Upper lobe of right lung (tissue), 1 donor: ENCODE measurements at regions not wholly inside any gene's neighbourhood (a gene's known extent, or its start where the extent isn't known, plus 50 kb on each side); places are given as distances from the start of the nearest gene placed in this dataset.

Experiments used
- ATAC-seq: fragments of 200-7000 bp; cut with Tn5 transposase; one replicate; pipeline ENCODE4 v1.9.1; 2020; ENCODE audit warnings: mild to moderate bottlenecking, moderate library complexity
- DNase-seq: peaks from one replicate; pipeline ENCODE4 v3.0.0-alpha.2; 2020
- H3K27ac ChIP-seq: fragments of 200-600 bp; one replicate; pipeline ENCODE4 v1.8.0; 2022
- H3K27me3 ChIP-seq: fragments of 200-600 bp; one replicate; pipeline ENCODE4 v1.8.0; 2022; ENCODE audit warnings: mild to moderate bottlenecking
- H3K36me3 ChIP-seq: fragments of 200-600 bp; one replicate; pipeline ENCODE4 v1.8.0; 2022
- H3K4me1 ChIP-seq: fragments of 200-600 bp; one replicate; pipeline ENCODE4 v1.8.0; 2022
- H3K4me3 ChIP-seq: fragments of 200-600 bp; one replicate; pipeline ENCODE4 v1.8.0; 2022; ENCODE audit warnings: mild to moderate bottlenecking
- H3K9me3 ChIP-seq: fragments of 200-600 bp; one replicate; pipeline ENCODE4 v1.8.0; 2022
- intact Hi-C: fragments of 100-400 bp; cut with DNase I; formaldehyde crosslinking; loops from one replicate; pipeline ENCODE4 v1.11.0; 2022
- TF ChIP-seq, protein P1 (sequence below): fragments of 200-600 bp; IDR thresholded peaks from one replicate; pipeline ENCODE4 v1.8.0; 2022; ENCODE audit warnings: antibody characterized with exemption
- donor health status: DM: no; HTN: yes; CAD: no; lungs with severe emphysema.

DNA sequence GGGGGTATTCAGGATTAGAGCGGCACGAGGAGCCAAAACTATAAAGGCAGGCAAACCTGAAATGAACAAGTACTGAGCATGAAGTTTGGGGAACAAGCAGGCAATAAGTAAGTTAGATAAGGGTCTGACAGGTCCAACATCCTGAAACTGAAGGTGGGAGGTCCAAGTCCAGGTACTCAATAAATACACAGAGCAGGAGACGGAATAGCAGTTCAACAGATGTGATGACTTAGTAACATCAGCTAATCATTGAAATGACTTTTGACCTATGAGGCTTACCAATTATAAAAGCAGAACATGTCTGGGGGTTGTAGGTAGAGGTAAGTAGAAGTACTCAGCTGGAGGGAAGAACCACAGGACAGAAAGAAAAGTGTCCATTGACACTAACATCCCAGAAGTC lies 132.8 kb upstream of the PDZRN3 start:
- TF ChIP-seq, protein P1, sequence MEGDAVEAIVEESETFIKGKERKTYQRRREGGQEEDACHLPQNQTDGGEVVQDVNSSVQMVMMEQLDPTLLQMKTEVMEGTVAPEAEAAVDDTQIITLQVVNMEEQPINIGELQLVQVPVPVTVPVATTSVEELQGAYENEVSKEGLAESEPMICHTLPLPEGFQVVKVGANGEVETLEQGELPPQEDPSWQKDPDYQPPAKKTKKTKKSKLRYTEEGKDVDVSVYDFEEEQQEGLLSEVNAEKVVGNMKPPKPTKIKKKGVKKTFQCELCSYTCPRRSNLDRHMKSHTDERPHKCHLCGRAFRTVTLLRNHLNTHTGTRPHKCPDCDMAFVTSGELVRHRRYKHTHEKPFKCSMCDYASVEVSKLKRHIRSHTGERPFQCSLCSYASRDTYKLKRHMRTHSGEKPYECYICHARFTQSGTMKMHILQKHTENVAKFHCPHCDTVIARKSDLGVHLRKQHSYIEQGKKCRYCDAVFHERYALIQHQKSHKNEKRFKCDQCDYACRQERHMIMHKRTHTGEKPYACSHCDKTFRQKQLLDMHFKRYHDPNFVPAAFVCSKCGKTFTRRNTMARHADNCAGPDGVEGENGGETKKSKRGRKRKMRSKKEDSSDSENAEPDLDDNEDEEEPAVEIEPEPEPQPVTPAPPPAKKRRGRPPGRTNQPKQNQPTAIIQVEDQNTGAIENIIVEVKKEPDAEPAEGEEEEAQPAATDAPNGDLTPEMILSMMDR, result no peak
- no peak for ATAC-seq
- Histone ChIP-seq H3K27ac (no peak overlapping the region), H3K27me3 (no peaks in the 10 kb centered on the region), H3K9me3 (no peaks in the 10 kb centered on the region), H3K4me1 (no peaks in the 10 kb centered on the region), H3K4me3 (no peak overlapping the region), H3K36me3 (no peaks in the 10 kb centered on the region)
- intact Hi-C loops, result no loop called here
- DNase-seq, result no peak

DNA sequence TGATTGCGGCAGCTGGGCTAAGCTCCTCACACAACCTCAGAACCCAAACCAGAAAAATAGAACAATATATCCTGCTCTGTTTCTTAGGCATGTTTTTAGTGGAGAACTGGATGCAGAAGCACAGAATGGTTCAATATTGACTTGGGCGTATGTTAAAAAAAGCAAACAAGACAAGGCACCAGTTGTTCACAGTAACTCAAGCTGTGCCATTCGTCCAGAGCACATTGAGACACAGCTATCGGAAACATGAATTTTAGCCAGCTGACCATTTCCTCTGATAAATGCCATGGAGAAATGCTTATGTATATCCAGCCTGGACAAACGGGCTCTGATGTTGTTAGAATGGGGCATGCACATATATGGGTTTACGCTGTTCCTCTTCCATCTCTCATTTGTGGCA lies 129.2 kb upstream of the PDZRN3 start:
- Histone ChIP-seq H3K27ac (no peak overlapping the region), H3K4me3 (no peak overlapping the region), H3K27me3 (no peaks in the 10 kb centered on the region), H3K36me3 (no peaks in the 10 kb centered on the region), H3K4me1 (no peaks in the 10 kb centered on the region), H3K9me3 (no peaks in the 10 kb centered on the region)
- no peak for ATAC-seq
- DNase-seq, result no peak
- intact Hi-C loops, result no loop called here
- TF ChIP-seq, protein P1, result no peak

DNA sequence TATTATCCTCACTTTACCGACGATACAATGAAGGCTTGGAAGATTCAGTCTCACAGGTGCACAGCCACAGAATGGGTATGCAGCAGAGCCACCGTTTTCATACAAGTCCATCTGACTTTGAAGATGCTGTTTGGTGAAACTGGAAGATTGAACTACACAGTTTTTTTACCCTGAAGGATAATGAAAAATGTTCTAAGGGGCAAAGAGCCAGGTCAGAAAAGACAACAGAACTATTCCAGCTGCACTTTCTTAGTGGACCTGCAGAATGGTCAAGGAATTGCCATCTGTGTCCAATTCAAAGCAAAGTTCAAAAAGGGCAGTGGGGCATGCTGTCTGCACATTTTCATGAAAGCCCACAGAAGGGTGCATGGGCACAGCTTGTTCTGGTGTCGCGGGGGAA lies 127.6 kb upstream of the PDZRN3 start:
- DNase-seq (no peak), ATAC-seq (no peak)
- no peaks in the 10 kb centered on the region for H3K27me3 ChIP-seq
- no peaks in the 10 kb centered on the region for H3K4me1 ChIP-seq
- H3K4me3 ChIP-seq, result no peak overlapping the region
- no peaks in the 10 kb centered on the region for H3K9me3 ChIP-seq
- H3K27ac ChIP-seq, result no peak overlapping the region
- intact Hi-C loops, result no loop called here
- no peaks in the 10 kb centered on the region for H3K36me3 ChIP-seq
- TF ChIP-seq, protein P1, result no peak

DNA sequence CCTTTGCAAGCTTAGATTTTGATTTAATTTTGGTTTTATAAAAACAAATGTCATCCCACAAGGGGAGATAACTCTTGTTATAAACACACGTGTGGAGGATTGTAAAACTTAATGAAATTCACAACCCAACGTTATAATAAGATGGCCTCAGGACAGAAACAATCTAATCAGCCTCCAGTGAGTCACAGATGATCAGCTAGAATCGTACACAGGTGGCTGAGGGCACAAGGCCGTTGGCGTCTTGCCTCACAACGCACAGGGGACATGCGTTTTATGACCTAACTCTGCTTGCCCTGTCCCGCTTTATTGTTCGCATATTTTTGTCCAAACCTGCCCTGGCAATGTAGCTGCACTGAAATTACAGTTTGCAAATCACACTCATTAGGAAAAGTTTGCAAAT lies 121.9 kb upstream of the PDZRN3 start:
- Histone ChIP-seq H3K4me1 (peaks cover 8% of the 10 kb centered on the region), H3K27me3 (no peaks in the 10 kb centered on the region), H3K9me3 (no peaks in the 10 kb centered on the region), H3K36me3 (no peaks in the 10 kb centered on the region), H3K4me3 (no peak overlapping the region), H3K27ac (no peak overlapping the region)
- ATAC-seq, result no peak
- TF ChIP-seq, protein P1, result no peak
- intact Hi-C loops, result no loop called here
- no peak for DNase-seq

DNA sequence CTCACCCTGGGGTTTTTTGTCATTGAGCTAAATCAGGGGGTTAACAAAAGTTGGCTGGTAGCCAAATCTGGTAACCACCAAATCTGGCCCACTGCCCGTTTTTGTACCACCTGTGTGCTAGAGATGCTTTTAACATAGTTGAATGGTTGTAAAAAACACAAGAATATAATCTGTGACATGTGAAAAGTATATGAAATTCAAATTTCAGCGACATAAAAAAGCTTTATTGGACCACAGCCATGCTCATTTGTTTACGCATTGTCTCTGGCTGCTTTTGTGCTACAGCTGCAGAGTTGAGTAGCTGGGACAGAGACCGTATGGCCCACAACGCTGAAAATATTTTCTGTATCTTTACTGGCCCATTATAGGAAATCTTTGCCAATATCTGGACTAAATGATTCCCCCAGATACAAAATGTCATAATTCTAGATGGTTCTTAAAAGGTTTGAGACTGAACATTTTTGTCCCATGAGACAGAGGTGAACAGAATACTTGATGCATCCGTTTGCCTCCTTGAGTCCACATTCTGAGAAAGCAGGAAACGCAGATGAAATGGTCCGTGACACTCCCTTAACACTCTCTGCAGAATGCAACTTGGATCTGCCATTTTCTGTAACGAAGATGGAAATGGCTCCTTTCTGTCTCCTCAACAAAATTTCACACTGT lies 120.9 kb upstream of the PDZRN3 start:
- Histone ChIP-seq H3K4me1 (peaks cover 8% of the 10 kb centered on the region), H3K9me3 (no peaks in the 10 kb centered on the region), H3K36me3 (no peaks in the 10 kb centered on the region), H3K4me3 (no peak overlapping the region), H3K27ac (no peak overlapping the region), H3K27me3 (no peaks in the 10 kb centered on the region)
- TF ChIP-seq, protein P1, result no peak
- no peak for ATAC-seq
- no peak for DNase-seq
- intact Hi-C loops, result no loop called here

DNA sequence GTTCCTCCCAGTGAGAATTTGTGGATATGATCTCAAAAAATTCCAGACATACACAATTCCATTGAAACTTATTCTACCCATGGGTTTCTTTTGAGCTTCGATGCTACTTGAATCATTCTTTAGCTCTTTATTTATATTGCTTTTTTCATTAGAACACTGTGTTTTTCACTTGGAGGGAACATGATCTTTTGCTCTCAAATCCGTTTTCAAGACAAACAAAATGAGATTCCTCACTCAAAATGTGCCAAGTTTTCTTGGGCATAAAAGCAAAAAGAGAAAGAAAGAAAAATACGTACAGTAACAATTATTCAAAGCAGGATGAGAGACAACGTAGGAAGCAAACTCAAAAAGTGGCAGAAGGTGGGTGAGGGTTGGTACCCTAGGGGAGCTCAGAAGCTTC lies 118.8 kb upstream of the PDZRN3 start:
- Histone ChIP-seq H3K4me1 (peaks cover 8% of the 10 kb centered on the region), H3K27me3 (no peaks in the 10 kb centered on the region), H3K27ac (peak overlapping the region; percentile 56), H3K9me3 (no peaks in the 10 kb centered on the region), H3K4me3 (no peak overlapping the region), H3K36me3 (no peaks in the 10 kb centered on the region)
- intact Hi-C loops, result no loop called here
- TF ChIP-seq, protein P1, result no peak
- DNase-seq (no peak), ATAC-seq (no peak)
